LoVo (cell line): ENCODE measurements at regions not wholly inside any gene's neighbourhood (a gene's known extent, or its start where the extent isn't known, plus 50 kb on each side); places are given as distances from the start of the nearest gene placed in this dataset.

ENCODE experiments used
- DNase-seq: peaks from one replicate; pipeline ENCODE4 v3.0.0-alpha.2; 2016; ENCODE audit warnings: low spot score

DNA sequence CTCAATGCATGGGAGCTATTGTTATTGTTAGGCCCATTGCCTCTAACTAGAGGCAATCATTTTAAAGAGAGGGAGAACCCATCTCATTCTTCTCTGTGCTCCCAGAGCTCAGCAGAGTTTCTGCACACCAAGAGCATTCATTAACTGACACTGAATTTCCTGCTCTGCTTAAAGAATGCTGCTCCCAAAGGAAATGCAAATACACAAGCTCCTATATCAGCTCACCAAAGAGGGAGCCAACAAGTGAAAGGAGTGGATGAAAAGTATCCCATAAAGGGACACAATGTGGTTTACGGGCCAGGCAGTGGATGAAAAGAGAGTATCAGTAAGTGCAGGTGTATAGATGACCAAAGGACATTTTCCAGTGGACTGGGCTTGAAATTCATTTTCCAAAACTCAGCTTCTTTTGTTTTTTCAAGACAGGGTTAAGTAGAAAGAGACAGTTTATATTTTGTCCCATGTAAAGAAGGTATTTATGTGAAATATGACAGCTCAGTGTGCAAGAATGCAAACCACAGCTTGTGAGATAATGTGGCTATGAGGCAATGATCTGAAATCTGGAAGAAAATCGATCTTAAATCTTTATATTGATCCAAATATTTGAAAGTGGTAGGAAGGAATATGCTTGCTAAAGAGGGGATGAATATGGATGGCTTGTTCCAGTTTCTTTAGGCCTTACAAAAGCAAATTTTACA, 207.7 kb upstream of the CAMK1G start:
- DNase-seq = no peak

DNA sequence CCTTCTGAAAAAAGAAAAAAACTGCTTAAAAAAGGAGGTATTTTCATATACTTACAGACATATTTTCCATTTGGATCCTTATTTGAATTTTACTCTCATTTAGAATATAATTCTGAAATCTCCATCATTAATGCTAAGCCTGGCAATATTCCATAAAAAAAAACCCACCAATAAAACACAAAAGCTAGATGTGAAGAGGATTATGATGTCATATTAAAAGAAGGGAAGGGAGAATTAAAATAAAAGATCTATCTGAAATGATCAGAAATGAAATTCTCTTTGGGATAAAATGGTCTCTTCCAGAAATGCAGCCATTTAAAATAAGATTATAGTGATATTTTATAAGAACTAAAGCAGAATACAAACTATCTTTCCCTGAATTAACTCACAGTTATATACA, 206.7 kb upstream of the CAMK1G start:
- DNase-seq = no peak

DNA sequence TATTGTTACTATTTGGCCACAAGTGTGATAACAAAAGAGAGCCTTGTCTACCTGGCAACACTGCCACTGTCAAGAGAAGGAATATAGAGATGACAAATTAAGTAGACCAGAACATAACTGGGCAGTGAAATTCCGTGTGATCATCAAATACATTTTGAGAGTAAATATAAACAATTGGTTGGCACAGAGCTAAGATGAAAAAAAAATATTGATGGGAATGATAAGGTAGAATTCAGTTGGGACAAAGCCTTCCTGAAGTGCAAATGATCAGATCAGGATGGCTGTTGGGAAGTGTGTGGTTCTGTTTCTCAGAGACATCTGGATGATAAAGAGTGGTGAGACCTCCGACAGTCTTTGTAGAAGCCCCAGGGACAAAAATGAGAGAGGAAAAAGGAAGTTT, 205.5 kb upstream of the CAMK1G start:
- DNase-seq = no peak

DNA sequence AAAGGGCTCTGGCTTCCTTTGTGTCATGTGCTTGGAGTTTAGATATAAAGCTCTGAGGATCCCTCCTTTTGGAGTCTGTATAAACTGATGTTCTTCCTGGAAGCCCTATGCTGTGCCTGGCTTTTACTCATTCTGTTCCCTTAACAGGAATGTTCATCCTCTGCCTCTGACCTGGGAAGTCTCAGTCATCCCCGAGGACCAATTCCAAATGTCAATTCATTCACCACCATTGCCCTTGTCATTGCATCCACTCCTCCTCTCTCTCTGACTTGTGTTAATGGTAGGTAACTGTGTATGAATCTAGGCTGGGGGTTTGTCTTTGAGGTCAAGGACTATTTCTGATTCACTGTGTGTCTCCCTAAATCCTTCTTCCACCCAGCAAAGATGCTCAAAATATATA, 204.2 kb upstream of the CAMK1G start:
- no peak for DNase-seq

DNA sequence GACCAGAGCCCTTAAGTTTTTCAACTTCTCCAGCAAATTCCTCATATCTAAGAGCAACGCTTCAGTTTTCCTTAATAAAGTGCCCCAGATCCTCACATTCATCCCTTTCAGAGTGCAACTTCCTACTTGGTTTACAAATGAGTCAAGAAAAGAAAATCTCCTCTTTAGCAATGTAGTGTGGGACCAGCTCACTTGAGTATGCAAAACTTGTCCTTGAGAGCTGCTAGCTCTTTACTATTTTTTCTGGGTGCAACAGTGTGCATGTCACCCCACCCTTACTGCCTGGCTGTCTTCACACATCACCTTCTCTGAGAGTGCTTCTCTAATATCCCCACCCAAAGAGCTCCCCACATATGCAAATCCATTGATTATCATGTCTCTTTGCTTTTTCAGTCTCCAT, 203.1 kb upstream of the CAMK1G start:
- no peak for DNase-seq

DNA sequence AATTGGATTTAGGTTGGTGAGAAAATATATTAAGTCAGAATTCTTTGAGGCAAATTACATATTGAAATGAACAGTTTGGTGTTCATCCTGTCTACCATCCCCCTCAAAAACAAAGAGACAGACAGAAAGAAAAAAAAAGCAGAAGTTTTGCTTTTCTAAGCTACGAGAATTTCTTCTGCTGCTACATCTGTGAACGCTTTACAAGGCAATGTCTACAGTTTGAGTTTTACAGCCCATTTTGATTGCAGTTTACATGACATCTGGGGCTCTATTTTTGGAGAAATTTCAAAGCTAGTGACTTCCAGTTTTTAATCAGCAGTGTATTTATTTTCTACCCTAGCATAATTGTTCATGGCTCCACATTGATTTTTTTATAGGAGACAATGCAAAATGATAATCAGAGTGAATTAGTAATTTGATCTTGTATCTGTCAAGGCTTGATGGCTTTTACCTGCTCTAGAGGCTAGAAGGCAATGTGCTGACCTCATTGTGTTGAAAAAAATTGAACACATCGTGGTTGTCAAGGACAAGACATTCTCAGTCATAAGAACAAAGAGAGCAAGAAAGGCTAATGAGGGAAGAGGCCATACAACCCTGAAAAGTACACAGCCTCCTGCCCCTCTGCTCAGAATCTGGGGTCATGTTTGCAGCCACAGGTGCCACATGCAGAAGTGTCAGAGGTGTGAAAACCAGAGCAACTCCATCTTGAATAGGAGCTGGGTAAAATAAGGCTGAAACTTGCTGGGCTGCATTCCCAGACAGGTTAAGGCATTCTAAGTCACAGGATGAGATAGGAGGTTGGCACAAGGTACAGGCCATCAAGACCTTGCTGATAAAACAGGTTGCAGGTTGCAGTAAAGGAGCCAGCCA, 201.0 kb upstream of the CAMK1G start:
- DNase-seq = no peak

DNA sequence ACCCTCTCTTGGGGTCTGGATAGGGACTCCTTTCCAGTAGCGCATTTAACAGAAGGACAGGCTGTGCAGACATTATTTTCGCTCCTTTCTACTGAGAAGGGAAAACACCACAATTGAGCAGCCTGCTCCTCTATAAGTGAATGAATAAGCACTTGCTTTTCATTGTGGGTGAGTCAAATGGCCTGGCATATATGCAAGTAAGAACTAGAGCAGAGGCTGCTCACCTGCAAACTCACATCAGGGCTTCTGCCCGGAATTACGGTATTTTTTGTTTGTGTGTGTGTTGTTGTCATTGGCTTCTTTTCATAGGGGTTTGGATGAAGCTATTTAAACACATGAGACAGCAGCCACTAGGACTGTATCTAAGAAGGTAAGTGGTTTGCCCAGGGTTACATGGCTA, 200.1 kb upstream of the CAMK1G start:
- DNase-seq = no peak

DNA sequence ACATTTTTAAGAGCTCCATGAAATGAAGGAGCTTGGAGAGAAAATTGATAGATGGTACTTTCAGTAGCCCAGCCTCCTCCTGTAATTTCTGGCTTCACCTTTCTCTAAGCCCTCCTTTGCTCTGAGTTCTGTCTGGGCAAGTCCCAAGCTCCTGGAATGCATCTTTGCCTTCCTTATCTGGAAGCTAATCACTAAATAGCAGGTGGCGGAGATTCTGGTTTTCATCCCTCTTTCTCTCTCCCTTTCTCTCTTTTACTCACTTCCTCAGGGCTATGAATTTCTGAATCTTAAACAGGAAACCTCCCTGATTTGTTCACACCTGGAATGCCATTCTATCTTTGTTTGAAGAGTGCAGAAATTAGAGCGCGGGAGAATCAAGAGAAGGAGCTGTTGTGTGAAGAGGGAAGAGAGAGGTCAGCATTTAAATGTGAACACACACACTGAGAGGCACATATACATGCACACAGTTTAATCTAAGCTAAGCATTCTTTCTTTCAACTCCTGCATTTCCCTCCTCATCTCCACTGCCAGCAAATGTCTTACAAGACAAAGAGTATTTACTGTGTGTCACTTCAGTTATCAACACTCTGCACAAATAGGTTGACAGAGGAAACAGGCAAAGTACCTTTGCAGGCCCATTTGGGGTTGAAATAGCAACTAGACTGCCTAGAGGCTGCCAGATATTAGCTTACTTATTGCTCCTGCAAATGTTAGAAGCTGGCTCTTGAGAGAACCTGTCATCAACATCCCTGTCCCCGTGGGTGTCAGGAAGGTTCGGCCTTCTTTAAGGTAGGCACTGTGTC, 199.4 kb upstream of the CAMK1G start:
- no peak for DNase-seq

DNA sequence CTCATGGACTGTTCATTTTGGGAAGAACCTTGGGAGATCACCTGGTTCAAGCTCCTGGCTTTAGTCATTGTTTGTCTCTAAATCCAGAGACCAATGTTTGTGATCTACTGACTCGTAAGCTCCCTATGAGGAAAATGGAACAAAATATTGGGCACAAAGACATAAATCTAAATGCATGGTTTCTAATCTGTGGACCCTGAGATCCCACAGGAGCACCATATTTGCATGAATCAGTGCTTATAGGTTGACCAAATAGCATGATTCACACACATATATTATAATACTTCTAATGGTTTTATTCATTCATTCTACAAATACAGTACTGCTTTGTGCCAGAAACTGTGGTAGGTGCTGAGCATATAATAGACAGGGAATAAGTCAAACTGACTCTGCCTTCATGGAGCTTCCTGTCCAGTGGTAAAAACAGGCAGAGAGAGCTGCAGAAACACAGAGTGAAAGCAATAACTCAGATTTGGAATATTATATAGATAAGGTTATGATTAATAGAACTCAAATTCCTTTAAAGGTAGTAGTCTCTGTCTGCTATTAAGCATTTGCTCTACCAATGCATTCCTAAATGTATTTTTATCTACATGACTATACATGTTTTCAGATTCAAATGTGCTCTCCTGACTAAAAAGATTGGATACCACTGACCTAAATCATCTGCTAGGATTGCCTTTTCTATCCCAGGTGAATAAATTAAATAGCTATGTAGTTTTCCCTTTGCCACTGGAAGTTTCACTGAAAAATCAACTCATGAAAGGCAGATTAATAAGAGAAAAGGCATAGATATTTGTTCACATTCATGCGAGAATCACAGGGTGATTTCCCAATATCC, 198.6 kb upstream of the CAMK1G start:
- DNase-seq = no peak

DNA sequence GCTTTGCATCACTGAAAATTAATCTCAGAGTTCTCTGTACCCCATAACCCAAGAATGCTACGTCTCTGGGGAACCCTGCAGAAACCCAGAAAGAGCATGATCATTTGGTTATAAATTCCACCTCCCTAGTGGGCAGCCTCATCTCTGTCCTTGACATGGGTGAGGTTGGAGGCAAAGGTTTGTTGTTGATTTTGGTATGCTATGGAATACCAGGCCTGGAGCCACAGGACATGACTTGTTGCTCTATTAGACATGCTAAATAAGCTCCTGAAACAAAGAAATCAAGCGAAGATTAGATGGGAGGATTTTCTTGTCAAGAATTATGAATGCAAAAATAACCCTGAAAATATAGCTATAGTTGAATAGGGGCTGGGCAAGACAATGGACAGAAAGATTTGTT, 197.4 kb upstream of the CAMK1G start:
- DNase-seq = no peak

DNA sequence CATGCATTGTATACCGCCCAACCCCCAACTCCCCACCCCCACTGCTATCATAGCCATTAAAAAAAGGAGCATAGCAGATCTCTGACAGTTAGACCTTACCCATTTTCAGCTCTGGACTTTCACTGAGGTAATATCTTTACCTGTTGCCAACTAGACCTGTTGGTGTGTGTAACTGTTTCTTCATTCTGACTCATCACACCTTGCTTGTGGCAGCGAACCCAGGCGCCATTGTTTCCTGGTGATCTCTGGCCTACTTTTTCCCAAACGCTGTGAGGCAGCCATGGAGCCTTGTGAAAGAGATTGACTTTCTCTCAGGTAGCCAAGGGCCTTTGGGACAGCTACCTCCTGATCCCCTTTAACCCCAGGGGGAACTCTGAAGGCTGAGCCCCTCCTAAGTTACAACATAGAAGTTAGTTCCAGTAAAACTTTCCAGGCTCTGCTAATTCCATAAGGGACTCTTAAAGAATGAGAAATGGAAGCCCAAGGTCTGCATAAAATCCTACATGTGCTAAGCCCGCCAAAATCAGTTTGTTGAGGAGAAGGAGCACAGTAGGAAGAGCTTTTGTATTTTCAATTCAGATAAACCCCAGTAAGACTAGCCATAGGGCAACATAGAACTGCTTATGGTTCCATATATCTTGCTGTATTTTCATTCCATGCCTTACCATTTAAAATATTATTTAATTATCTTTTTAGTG, 196.1 kb upstream of the CAMK1G start:
- peak; percentile 24 for DNase-seq

DNA sequence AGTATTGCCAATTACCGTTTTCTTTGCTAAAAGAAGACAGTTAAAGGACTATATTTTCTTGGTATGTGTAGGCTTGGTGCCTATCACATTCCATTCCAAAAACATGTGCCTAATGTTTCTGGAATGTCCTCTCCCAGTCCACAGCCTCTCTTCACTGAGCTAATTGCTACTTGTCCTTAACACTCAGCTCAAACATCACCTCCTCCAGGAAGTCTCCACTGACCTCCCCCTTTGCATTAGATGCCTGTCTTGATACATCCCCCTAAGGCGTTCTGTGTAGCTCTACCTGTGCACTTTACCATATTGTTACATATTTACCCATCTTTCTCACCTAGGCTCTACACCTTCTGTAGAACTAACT, 195.6 kb upstream of the CAMK1G start:
- no peak for DNase-seq

DNA sequence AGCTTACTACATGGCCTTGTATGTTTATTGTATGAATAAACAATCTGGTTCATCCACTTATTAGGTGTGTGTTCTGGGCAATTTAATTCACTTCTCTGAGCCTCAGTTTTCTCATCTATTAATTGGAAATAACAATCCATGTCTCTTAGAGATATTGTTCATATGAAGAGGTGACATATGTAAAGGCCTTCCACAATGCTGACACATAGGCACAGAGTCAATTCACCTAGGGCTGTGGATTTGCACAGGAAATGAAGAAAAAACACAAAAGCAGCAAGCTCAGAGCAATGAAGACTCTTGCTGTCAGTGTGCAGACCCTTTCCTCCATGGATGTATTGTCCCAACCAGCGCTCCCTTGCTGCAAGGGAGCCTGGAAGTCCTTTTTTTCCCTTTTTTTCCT, 195.2 kb upstream of the CAMK1G start:
- no peak for DNase-seq

DNA sequence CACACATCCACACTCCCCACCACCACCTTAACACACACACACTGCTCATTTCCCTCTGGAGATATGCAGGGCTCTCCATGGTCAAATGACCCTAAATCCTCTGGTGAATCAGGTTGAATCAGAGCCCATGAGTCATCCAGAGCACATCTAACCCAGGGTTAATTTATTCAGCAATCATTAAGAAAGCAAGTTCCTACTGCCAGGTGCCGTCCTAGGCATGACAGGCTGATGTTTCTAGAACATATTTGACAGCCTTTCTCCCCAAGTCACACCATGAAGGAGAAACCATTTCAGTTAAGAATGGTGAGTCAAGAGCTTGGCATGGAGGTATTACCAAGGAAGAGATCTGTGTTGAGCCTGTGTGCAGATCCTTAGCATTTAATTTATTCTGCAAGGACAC, 194.3 kb upstream of the CAMK1G start:
- peak; percentile 52 for DNase-seq

DNA sequence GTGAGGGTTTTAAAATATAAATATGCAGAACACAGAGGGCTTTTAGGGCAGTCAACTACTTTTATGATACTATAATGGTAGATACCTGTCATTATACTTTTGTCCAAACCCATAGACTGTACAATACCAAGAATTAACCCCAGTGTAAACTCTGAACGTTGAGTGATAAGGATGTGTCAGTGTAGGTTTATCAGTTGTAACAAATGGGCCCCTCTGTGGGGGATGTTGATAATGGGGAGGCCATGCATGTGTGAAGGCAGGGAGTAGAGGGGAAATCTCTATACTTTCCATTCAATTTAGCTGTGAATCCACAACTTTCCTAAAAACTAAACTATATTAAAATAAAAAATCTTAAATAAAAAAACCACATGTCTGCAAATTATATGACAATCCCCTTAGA, 193.5 kb upstream of the CAMK1G start:
- DNase-seq = no peak

DNA sequence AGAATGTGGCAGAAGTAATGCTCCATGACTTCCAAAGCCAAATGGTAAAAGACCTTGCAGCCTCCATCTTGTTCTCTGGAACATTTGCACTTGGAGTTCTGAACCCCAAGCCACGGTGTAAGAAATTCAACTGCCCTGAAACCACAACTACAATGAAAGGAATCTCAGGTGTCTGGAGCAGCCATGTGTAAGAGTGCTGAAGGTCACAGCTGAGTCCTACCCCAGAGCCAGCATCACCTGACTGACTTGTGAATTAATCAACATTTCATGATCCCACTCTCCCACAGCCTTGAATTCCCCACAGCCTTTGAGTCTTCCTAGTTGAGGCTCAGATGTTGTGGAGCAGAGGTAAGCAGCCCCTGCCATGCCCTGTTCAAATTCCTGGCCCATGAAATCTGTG, 192.8 kb upstream of the CAMK1G start:
- no peak for DNase-seq

DNA sequence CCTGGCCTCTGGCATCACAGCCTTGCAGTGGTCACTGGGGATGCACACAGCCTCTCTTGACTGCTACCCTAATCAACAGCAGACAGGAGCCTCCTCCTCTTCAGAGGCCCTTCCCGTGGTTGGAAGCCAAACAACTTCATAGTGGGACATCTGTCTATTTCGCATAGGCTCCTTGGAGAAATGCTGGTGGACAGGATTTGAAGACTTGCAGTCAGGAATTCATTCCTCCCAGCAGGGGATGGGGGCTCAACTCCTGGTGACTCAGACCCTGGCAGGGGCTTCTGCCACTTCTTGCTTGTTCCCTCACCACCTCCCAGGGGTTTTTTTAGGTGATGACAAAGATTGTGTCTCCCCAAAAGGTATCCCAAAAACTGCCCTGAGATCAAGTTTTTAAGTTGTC, 191.7 kb upstream of the CAMK1G start:
- DNase-seq = no peak

DNA sequence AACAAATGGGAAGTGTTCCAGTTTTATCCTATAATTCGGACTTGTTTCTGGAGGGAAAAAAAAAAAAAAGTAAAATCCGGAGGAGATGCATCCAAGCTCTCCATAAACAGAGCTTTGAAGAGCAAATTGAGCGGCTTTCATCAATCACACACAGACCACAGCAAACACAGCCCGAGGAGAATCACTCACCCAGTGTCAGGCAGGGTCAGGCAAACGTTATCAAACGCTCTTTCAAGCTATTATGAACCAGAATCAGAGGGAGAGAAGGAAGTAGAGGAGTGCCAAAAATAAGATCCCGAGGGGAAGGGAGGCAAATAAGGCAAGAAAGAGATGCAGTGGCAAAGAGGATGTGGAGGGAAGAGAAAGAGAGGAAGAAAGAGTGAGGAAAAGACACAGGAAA, 188.3 kb upstream of the CAMK1G start:
- DNase-seq = no peak

DNA sequence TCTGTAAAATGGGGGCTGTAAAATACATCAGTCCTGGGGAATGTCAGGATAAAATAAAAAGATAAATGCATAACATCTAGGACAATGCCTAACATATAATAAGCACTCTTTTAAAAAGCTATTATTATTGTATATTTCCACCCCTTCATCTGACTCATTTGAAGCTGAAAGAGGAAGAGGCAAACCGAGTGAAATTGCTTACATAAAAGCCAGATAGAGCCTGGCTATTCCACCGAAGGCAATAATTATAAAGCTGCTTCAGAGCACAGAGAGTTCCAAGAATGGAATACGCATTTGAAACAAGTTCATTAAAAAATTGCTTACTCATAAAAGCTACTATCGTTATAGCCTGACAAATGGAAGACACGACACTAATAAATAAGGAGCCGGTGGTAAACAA, 186.1 kb upstream of the CAMK1G start:
- DNase-seq = no peak

DNA sequence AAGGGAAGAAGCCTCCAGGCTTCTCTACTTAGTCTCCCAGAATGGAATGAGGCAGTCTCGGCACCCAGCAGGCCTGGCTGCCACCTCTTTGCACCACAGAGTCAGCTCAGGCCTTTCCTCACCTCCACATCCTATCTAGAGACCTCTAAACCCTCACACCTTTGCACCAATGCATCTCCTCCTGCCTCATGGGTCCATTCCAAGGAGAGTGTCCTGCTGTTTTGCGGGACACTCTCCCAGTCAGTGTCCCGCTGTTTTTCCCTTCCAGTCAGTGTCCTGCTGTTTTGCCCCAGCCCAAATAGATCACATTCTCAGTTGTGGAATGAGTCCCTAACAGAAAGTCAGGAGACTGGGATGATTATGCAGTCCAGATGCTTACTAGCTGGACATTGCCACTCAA, 185.6 kb upstream of the CAMK1G start:
- DNase-seq = no peak

DNA sequence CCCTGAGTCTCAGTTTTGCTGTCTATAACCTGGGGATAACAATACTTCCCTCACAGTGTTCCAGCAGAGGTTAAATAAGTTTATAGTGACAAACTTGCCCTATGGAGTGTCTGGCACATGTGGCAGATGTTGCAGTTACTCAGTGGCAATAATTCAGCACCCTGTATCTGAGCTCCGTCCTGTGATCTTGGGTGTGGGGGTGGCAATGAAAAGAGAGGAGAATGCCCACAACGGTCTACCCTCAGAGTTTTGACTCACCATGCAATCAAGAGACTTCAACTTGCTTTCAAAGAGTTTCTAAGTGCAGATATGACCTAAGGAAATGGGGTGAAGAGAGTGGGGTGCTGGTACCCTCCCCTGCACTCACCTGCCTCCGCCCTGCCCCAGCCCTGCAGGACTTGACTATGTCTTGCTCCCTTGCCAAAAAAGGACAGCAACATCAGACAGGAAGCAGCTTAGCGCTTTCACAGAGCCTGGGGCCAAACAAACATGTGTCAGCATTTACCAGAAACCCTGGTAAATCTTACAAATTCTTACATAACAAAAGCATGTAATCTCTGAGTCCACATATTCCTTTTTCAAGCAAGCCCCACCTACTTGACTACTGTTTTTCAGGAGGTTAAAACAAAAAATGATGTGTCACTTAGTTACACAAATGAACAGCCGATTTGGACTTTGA, 185.1 kb upstream of the CAMK1G start:
- no peak for DNase-seq
